HG03575 (cell line): ENCODE measurements at regions not wholly inside any gene's neighbourhood (a gene's known extent, or its start where the extent isn't known, plus 50 kb on each side); places are given as distances from the start of the nearest gene placed in this dataset.
A peak's percentile ranks its signal among the peaks of the same experiment; 100 is the strongest.

ENCODE experiments used
- ATAC-seq: cut with Tn5 transposase; IDR thresholded peaks from one replicate; pipeline ENCODE4 v1.9.1; 2021; ENCODE audit not compliant: unreplicated experiment, insufficient number of reproducible peaks, low FRiP score; ENCODE audit errors: extremely low read depth

- ATAC-seq = no peak
Measured at GRCh38 chr4:144518181-144518895, 127.6 kb upstream of the HHIP start.

GRCh38 chr4:144531841-144532240 is 114.1 kb upstream of the HHIP start:
- ATAC-seq = no peak

DNA sequence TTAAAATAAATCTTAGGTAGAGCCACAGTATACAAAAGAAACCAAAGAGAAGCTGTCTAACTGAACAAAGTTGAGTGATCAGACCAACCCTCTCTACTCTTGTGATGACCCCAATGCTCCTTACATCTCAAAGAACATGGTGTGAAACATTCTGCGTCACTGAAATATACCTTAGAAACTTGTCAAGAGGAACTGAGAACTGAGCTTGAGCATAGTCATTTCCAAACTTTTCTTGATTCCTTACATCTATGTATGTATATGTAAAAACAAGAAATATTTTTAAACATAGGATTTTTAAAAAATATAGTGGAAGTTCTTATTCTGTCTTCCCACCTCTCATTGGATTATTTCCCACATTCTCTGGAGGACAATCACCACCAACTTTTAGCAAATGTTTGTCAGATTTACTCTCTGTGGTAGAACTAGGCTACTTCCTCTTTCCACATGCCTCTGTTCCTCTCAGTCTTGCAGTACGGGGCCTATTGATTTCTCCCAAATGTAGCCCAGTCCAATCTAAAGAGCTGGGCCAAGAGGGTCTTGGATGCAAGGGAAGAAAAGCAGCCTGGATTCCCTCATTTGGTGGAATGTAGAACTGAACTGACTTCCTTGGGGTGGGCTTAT is 98.2 kb upstream of the HHIP start:
- ATAC-seq = peak; percentile 99

- no peak for ATAC-seq
Measured at GRCh38 chr4:144556636-144557035, 89.3 kb upstream of the HHIP start.

- ATAC-seq = no peak
Measured at GRCh38 chr4:144557404-144557803, 88.6 kb upstream of the HHIP start.

DNA sequence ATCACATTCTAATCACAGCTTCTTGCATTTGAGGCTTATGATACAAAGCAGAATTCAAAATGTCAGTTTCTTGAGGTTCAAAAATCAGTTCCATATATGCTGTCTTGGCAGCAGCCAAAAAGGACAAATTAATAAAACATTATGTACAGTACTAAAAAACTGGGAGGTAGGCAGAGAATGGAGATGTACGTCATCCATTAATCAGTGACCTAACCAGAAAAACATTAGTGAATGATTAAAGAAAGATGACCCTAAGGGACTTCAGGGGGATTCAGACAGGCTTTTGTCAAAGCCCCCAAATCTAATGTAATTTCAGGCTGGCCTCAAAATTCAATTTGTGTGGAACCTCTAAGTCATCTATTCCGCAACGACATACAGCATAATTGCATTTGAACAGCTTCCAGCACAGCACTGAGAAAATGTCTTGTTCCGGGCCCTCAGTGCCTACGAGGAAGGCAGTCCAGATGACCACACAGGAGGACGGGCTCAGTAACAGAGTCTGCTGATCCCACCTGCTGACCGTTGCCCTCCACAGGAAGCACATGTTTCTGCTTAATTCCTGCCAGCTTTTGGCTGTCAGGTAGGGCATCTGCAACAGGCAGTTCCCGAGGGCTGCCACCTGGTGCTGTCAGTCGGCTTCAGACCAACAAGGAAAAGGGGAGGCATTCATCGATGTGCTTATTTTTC is 83.8 kb upstream of the HHIP start:
- ATAC-seq = no peak

- ATAC-seq = no peak
Measured at GRCh38 chr4:144564358-144564757, 81.6 kb upstream of the HHIP start.

GRCh38 chr4:144565527-144566195 is 80.3 kb upstream of the HHIP start:
- no peak for ATAC-seq

GRCh38 chr4:144572660-144573059 is 73.3 kb upstream of the HHIP start:
- no peak for ATAC-seq

DNA sequence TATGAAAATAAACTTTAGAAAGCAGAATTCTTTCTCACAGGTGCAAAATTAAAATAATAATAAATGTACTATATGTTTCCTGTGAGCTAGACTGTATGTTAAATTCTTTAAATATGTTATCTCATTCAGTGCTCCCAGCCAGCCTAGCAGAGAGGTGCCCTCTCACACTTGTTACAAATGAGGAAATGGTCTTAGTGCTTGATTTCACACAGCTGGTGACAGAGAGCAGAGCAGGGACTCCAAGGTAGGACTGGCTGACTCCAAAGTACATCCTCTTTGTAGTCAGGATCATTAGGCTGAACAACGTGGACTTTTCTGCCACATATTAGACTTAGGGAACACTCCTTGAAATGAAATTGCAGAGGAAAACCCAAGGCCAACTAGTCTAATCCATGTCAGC is 72.0 kb upstream of the HHIP start:
- peak; percentile 67 for ATAC-seq

GRCh38 chr4:144574509-144574908 is 71.4 kb upstream of the HHIP start:
- no peak for ATAC-seq

GRCh38 chr4:144575181-144575580 is 70.8 kb upstream of the HHIP start:
- no peak for ATAC-seq

- no peak for ATAC-seq
Measured at GRCh38 chr4:144578681-144579080, 67.3 kb upstream of the HHIP start.

DNA sequence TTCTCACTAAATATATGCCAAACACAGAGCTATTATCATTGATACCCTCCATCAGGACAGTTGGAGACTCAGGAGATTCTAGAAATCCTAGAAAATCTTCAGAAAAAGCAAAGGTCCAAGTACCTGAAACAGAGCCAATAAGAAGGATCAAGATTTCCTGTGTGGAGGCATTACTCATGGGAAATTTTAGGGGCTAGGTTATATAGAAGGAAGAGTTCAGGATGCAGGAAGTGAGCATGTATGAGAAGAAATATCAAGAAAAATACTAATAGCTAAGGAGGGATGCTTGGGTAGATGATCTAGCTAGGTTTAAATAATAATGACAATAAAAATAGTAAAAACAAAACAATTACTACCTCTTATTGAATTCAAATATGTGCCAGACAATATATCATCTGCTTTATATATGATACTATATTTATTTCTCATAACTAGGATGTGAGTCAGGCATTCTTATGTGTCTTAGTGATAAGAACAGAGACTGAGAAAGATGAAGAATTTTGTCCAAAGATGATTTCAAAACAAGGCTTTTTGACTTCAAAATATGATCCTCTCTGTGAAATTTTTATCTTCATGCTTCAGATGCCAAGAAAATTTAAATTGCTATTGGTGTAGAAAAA is 66.4 kb upstream of the HHIP start:
- ATAC-seq = no peak

GRCh38 chr4:144580430-144580829 is 65.5 kb upstream of the HHIP start:
- ATAC-seq = no peak

GRCh38 chr4:144582105-144582850 is 63.7 kb upstream of the HHIP start:
- no peak for ATAC-seq

GRCh38 chr4:144582975-144583374 is 63.0 kb upstream of the HHIP start:
- no peak for ATAC-seq

- ATAC-seq = no peak
Measured at GRCh38 chr4:144583658-144584057, 62.3 kb upstream of the HHIP start.

GRCh38 chr4:144584428-144584827 is 61.5 kb upstream of the HHIP start:
- no peak for ATAC-seq
